Endodermal cell (in vitro differentiated cells): ENCODE measurements at regions not wholly inside any gene's neighbourhood (a gene's known extent, or its start where the extent isn't known, plus 50 kb on each side); places are given as distances from the start of the nearest gene placed in this dataset.

Experiments used
- DNase-seq: peaks from one replicate; pipeline ENCODE4 v3.0.0-alpha.2; 2017
- H3K27ac ChIP-seq: 2 replicates; pipeline ENCODE4 v1.5.1; 2013; ENCODE audit warnings: mild to moderate bottlenecking, low read depth, low read length, moderate library complexity
- H3K27me3 ChIP-seq: 2 replicates; pipeline ENCODE4 v1.6.1; 2013; ENCODE audit warnings: mild to moderate bottlenecking, low read length, moderate library complexity; ENCODE audit not compliant: insufficient read depth, control insufficient read depth, poor library complexity, severe bottlenecking
- H3K36me3 ChIP-seq: 2 replicates; pipeline ENCODE4 v1.7.0; 2013; ENCODE audit warnings: mild to moderate bottlenecking, low read length, moderate library complexity; ENCODE audit not compliant: control insufficient read depth, insufficient read depth
- H3K4me1 ChIP-seq: one replicate; pipeline ENCODE4 v1.7.0; 2013; ENCODE audit warnings: low read length; ENCODE audit not compliant: control insufficient read depth, insufficient read depth
- H3K4me3 ChIP-seq: 2 replicates; pipeline ENCODE4 v1.5.1; 2013; ENCODE audit warnings: mild to moderate bottlenecking, low read length, moderate library complexity
- H3K9ac ChIP-seq: 2 replicates; pipeline ENCODE4 v1.6.1; 2013; ENCODE audit warnings: mild to moderate bottlenecking, low read length, moderate library complexity; ENCODE audit not compliant: poor library complexity, severe bottlenecking; ENCODE audit errors: extremely low read depth
- H3K9me3 ChIP-seq: 2 replicates; pipeline ENCODE4 v1.6.1; 2013; ENCODE audit warnings: mild to moderate bottlenecking, low read length, moderate library complexity; ENCODE audit not compliant: control insufficient read depth
- H3K27ac Mint-ChIP-seq: 2 replicates; pipeline ENCODE4 v1.8.0; 2020; ENCODE audit warnings: mixed read lengths
- H3K27me3 Mint-ChIP-seq: 2 replicates; pipeline ENCODE4 v1.8.0; 2021; ENCODE audit warnings: mild to moderate bottlenecking, mixed read lengths; ENCODE audit not compliant: insufficient read depth
- H3K36me3 Mint-ChIP-seq: 2 replicates; pipeline ENCODE4 v1.8.0; 2020; ENCODE audit warnings: low read depth, mixed read lengths
- H3K4me1 Mint-ChIP-seq: 2 replicates; pipeline ENCODE4 v1.8.0; 2020; ENCODE audit warnings: mixed read lengths
- H3K4me3 Mint-ChIP-seq: 2 replicates; pipeline ENCODE4 v1.8.0; 2020; ENCODE audit warnings: mild to moderate bottlenecking, moderate library complexity, mixed read lengths
- H3K9me3 Mint-ChIP-seq: 2 replicates; pipeline ENCODE4 v1.8.0; 2020; ENCODE audit warnings: mild to moderate bottlenecking, mixed read lengths
- WGBS, 2 experiments: methylation state at CpG; one replicate each; pipeline versions ENCODE4 v1.1.5 to v1.1.7; 2013; ENCODE audit warnings: missing lambda C conversion rate in 2 of 2, mixed read lengths in 1 of 2; ENCODE audit not compliant: insufficient coverage in 1 of 2, insufficient read length in 1 of 2; 5-methylcytosine and 5-hydroxymethylcytosine counted together
- TF ChIP-seq, protein P1 (sequence below): fragments of 200-600 bp; sonication (generic); conservative IDR thresholded peaks from 2 replicates; pipeline ENCODE4 v1.5.0; 2021; ENCODE audit warnings: antibody characterized with exemption, mild to moderate bottlenecking

DNA sequence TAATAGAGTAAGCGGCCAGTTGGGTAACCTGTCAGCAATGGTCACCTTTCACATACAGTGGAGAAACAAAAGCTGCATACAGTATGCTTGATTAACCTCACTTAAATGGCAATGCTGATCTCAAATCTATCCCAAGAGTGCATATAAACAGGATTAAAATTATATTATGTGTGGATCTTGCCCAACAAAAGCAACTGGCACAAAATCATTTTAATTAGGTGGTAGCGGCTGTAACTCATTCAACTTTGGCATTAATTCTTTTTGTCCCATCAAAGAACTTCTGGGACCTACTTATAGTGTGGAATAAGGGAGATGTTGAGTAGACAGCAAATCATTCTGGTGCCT lies 167.8 kb upstream of the VRK2 start:
- Mint-ChIP-seq H3K4me1 (peaks cover 1% of the 10 kb centered on the region), H3K36me3 (no peaks in the 10 kb centered on the region), H3K27me3 (no peaks in the 10 kb centered on the region), H3K9me3 (no peaks in the 10 kb centered on the region), H3K4me3 (no peak overlapping the region), H3K27ac (no peak overlapping the region)
- Histone ChIP-seq H3K4me1 (no peaks in the 10 kb centered on the region), H3K9ac (no peak overlapping the region), H3K9me3 (no peaks in the 10 kb centered on the region), H3K27ac (no peak overlapping the region), H3K27me3 (no peaks in the 10 kb centered on the region), H3K36me3 (no peaks in the 10 kb centered on the region), H3K4me3 (no peak overlapping the region)
- TF ChIP-seq, protein P1, sequence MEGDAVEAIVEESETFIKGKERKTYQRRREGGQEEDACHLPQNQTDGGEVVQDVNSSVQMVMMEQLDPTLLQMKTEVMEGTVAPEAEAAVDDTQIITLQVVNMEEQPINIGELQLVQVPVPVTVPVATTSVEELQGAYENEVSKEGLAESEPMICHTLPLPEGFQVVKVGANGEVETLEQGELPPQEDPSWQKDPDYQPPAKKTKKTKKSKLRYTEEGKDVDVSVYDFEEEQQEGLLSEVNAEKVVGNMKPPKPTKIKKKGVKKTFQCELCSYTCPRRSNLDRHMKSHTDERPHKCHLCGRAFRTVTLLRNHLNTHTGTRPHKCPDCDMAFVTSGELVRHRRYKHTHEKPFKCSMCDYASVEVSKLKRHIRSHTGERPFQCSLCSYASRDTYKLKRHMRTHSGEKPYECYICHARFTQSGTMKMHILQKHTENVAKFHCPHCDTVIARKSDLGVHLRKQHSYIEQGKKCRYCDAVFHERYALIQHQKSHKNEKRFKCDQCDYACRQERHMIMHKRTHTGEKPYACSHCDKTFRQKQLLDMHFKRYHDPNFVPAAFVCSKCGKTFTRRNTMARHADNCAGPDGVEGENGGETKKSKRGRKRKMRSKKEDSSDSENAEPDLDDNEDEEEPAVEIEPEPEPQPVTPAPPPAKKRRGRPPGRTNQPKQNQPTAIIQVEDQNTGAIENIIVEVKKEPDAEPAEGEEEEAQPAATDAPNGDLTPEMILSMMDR: no peak
- no peak for DNase-seq
- WGBS, 2 experiments: 94% methylated on average over 2 of the region's 2 CpGs; no CpG with 5 or more reads in 1 of the 2 experiments

DNA sequence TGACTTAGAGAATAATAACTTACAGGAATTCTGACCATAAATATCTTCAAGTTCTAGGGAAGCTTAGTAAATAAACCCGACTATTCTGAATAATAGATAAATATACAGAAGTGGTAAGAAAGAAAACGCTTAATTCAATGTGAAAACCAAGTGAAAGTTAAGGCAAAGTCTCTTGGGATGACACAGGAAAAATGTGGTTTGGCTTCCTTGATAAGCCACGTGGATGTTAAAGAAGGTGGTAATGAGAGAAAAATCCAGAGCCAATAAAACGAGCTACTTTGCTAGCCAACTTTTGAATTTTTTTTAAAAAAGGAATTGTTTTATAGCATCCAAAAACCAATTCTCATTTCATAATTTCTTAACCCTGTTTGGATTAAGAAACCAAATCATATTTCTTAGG lies 166.2 kb upstream of the VRK2 start:
- TF ChIP-seq, protein P1: no peak

DNA sequence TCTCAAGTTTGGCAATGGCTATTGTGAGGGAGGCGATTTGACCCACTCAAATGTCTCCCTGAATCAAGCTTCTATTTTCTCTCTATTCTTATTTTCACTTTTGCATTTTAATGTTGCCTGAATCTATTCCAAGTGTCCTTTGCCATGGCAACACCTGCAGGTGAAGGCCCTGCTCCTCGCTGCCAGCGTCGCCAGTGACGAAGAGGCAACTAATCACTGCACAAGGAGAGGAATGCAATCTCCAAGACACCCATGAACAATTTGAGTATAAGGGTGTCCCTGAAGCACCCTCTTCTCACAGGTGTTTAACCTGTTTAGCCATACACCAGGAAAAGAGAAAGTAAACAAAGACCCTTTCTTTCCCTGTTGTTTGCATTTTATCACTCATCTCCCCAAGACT lies 165.6 kb upstream of the VRK2 start:
- Mint-ChIP-seq H3K9me3 (no peaks in the 10 kb centered on the region), H3K27ac (no peak overlapping the region), H3K4me1 (peaks cover 1% of the 10 kb centered on the region), H3K4me3 (no peak overlapping the region), H3K36me3 (no peaks in the 10 kb centered on the region), H3K27me3 (no peaks in the 10 kb centered on the region)
- H3K27ac ChIP-seq: no peak overlapping the region
- TF ChIP-seq, protein P1: no peak
- H3K27me3 ChIP-seq: no peaks in the 10 kb centered on the region
- no peaks in the 10 kb centered on the region for H3K4me1 ChIP-seq
- H3K9me3 ChIP-seq: no peaks in the 10 kb centered on the region
- no peak overlapping the region for H3K4me3 ChIP-seq
- no peak for DNase-seq
- H3K9ac ChIP-seq: no peak overlapping the region
- H3K36me3 ChIP-seq: no peaks in the 10 kb centered on the region
- WGBS, 2 experiments: 93 to 95% methylated on average over 4 to 5 of the region's 5 CpGs

More for the DNA sequence above, 166.2 kb upstream of the VRK2 start:
- no peaks in the 10 kb centered on the region for H3K9me3 ChIP-seq
- H3K36me3 ChIP-seq: no peaks in the 10 kb centered on the region
- WGBS, 2 experiments: 92 to 100% methylated on average over 2 to 4 of the region's 4 CpGs
- no peaks in the 10 kb centered on the region for H3K9me3 Mint-ChIP-seq
- no peaks in the 10 kb centered on the region for H3K27me3 ChIP-seq
- no peak for DNase-seq
- H3K4me3 ChIP-seq: no peak overlapping the region
- no peak overlapping the region for H3K27ac Mint-ChIP-seq
- H3K4me1 Mint-ChIP-seq: peaks cover 1% of the 10 kb centered on the region
- H3K4me1 ChIP-seq: no peaks in the 10 kb centered on the region
- H3K27ac ChIP-seq: no peak overlapping the region
- H3K4me3 Mint-ChIP-seq: no peak overlapping the region
- no peaks in the 10 kb centered on the region for H3K36me3 Mint-ChIP-seq
- no peak overlapping the region for H3K9ac ChIP-seq
- no peaks in the 10 kb centered on the region for H3K27me3 Mint-ChIP-seq
